ENCODE measurements at regions not wholly inside any gene's neighbourhood (a gene's known extent, or its start where the extent isn't known, plus 50 kb on each side); places are given as distances from the start of the nearest gene placed in this dataset.

DNA sequence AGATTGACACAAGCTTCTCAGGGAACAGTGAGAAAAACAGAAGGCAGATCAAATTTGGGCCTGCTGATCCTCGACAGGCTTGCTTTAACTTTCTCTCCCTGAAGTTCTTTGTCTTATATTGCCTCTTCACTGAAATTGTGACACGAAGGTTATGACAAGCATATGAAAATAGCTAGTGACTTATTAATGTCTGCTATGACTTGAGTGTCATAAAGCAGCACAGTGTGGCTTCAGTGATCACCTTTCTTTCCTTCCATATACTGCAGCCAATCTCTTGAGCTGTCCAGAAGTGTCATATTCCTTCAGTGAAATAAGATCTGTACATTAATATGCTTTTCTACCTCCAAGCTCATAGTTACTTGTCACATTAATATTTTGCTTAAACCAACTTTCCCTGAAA, 870.2 kb downstream of the C4orf33 start:
- POLR2A ChIA-PET, result no interaction called here
- Mint-ChIP-seq H3K27me3 (no peaks in the 10 kb centered on the region), H3K4me1 (no peaks in the 10 kb centered on the region), H3K9me3 (peaks cover 2 to 14% (median 4%) of the 10 kb centered on the region in 5 donors), H3K36me3 (no peaks in the 10 kb centered on the region), H3K27ac (no peak overlapping the region), H3K4me3 (no peak overlapping the region)
- Histone ChIP-seq H3K27ac (ENCODE audit: low read depth, low read length) (no peak overlapping the region), H3K9me3 (ENCODE audit: low read length) (no peaks in the 10 kb centered on the region), H3K27me3 (ENCODE audit: insufficient read depth, low read length, poor library complexity, severe bottlenecking) (no peaks in the 10 kb centered on the region), H3K4me1 (ENCODE audit: insufficient read depth, low read length) (no peaks in the 10 kb centered on the region), H3K36me3 (ENCODE audit: insufficient read depth, low read length) (no peaks in the 10 kb centered on the region), H3K4me3 (ENCODE audit: low read length) (no peak overlapping the region)
- no peak for DNase-seq
- CTCF ChIA-PET, result no interaction called here

DNA sequence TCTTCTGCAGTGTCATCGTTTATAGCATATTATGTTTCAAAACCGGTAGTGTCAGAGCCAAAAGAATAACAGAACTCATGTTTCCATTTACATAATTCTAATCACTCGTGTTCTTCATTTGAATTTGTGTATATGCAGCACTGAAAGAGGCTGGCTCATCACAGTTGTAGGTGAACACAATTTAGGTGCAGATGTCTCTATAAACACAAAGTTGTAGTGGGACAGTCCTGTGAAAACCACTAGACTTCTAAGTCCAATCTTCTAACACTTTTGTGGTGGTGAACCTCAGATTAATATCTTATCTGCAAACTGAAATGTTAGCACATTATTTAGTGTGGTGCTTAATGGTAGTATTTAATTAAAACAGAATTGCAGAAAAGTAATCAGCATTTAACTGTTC, 872.4 kb downstream of the C4orf33 start:
- Histone ChIP-seq H3K4me3 (ENCODE audit: low read length) (no peak overlapping the region), H3K27ac (ENCODE audit: low read depth, low read length) (no peak overlapping the region), H3K4me1 (ENCODE audit: insufficient read depth, low read length) (no peaks in the 10 kb centered on the region), H3K27me3 (ENCODE audit: insufficient read depth, low read length, poor library complexity, severe bottlenecking) (no peaks in the 10 kb centered on the region), H3K36me3 (ENCODE audit: insufficient read depth, low read length) (no peaks in the 10 kb centered on the region), H3K9me3 (ENCODE audit: low read length) (no peaks in the 10 kb centered on the region)
- ChIA-PET CTCF (no interaction called here), POLR2A (no interaction called here)
- Mint-ChIP-seq H3K4me3 (no peak overlapping the region), H3K27ac (no peak overlapping the region), H3K36me3 (no peaks in the 10 kb centered on the region), H3K27me3 (no peaks in the 10 kb centered on the region), H3K9me3 (peaks cover 2 to 29% (median 4%) of the 10 kb centered on the region in 5 donors), H3K4me1 (no peaks in the 10 kb centered on the region)
- no peak for DNase-seq

DNA sequence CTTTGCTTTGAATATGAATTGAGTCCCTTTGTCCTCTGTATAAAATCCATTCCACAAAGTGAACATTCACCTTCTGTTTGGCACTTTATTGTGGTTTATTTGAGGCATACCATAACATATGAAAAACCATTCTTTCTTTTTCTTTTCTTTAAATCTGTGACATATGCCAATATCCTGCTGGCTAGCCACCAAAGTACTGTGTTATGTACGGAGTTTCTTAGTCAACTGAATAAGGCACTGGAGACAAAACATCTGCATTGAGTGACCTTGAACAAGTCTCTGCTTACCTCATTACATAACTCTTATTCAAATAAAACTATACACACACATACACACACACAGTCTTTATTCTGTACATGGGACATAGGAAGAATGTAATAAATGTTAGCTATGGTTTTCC, 872.8 kb downstream of the C4orf33 start:
- Mint-ChIP-seq H3K27ac (no peak overlapping the region), H3K9me3 (peaks cover 2 to 29% (median 5%) of the 10 kb centered on the region in 5 donors), H3K4me1 (no peaks in the 10 kb centered on the region), H3K36me3 (no peaks in the 10 kb centered on the region), H3K27me3 (no peaks in the 10 kb centered on the region), H3K4me3 (no peak overlapping the region)
- H3K9me3 ChIP-seq (ENCODE audit: low read length), result no peaks in the 10 kb centered on the region
- H3K27me3 ChIP-seq (ENCODE audit: insufficient read depth, low read length, poor library complexity, severe bottlenecking), result no peaks in the 10 kb centered on the region
- no peak for DNase-seq
- H3K36me3 ChIP-seq (ENCODE audit: insufficient read depth, low read length), result no peaks in the 10 kb centered on the region
- H3K4me1 ChIP-seq (ENCODE audit: insufficient read depth, low read length), result no peaks in the 10 kb centered on the region
- no peak overlapping the region for H3K4me3 ChIP-seq (ENCODE audit: low read length)
- ChIA-PET CTCF (no interaction called here), POLR2A (no interaction called here)
- no peak overlapping the region for H3K27ac ChIP-seq (ENCODE audit: low read depth, low read length)

DNA sequence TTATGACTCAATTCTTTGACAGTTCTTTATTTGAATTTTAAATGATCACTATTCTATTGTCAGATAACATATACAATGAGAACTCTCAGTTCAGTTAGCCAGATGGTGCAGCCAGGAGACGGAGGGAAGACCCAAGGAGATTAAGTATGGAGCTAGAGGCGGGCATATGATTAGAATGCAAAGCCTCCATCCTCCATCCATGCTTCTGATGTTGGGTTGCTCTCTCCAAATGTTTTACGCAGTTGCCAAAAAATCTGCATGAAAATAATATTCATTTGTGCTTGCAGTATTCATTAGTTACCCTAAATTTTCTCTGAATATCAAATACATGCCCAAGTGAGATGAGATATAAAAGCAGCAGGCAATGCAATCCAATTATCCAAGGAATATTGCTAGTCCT, 874.8 kb downstream of the C4orf33 start:
- Histone ChIP-seq H3K27ac (ENCODE audit: low read depth, low read length) (no peak overlapping the region), H3K4me3 (ENCODE audit: low read length) (no peak overlapping the region), H3K36me3 (ENCODE audit: insufficient read depth, low read length) (no peaks in the 10 kb centered on the region), H3K27me3 (ENCODE audit: insufficient read depth, low read length, poor library complexity, severe bottlenecking) (no peaks in the 10 kb centered on the region), H3K4me1 (ENCODE audit: insufficient read depth, low read length) (no peaks in the 10 kb centered on the region), H3K9me3 (ENCODE audit: low read length) (no peaks in the 10 kb centered on the region)
- H3K27me3 Mint-ChIP-seq, result no peaks in the 10 kb centered on the region
- no peak for DNase-seq
- peaks cover 2 to 26% (median 4%) of the 10 kb centered on the region in 5 donors for H3K9me3 Mint-ChIP-seq
- CTCF ChIA-PET, result interaction anchor here (1.1 kb wide), 1 partner anchor 11 kb away, joined by 3 read pairs; no protein-coding TSS in a partner anchor
- no peaks in the 10 kb centered on the region for H3K4me1 Mint-ChIP-seq
- no peak overlapping the region for H3K4me3 Mint-ChIP-seq
- no peak overlapping the region for H3K27ac Mint-ChIP-seq
- POLR2A ChIA-PET, result no interaction called here
- H3K36me3 Mint-ChIP-seq, result no peaks in the 10 kb centered on the region

DNA sequence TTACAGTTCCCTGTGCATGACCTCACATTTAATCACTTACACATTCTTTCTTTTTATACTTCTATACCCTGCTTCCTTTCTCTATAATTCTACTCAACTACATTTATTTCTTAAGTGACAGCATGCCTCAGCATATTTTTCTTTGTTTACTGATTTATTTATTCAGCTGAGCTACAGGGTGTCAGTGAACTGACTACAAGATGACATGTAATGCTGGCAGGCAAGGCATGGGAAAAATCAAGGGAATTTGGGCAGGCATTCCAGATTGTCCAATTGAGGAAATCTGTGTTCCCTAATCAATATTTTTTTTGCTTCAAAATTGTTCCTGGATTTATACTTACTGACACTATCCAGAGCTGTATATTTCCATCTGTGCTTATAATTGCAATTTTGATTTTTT, 875.5 kb downstream of the C4orf33 start:
- CTCF ChIA-PET, result interaction anchor here (1.1 kb wide), 1 partner anchor 11 kb away, joined by 3 read pairs; no protein-coding TSS in a partner anchor
- Mint-ChIP-seq H3K27me3 (no peaks in the 10 kb centered on the region), H3K4me3 (no peak overlapping the region), H3K4me1 (no peaks in the 10 kb centered on the region), H3K36me3 (no peaks in the 10 kb centered on the region), H3K9me3 (peaks cover 2 to 22% (median 4%) of the 10 kb centered on the region in 5 donors), H3K27ac (no peak overlapping the region)
- no peaks in the 10 kb centered on the region for H3K9me3 ChIP-seq (ENCODE audit: low read length)
- no peak overlapping the region for H3K27ac ChIP-seq (ENCODE audit: low read depth, low read length)
- H3K27me3 ChIP-seq (ENCODE audit: insufficient read depth, low read length, poor library complexity, severe bottlenecking), result no peaks in the 10 kb centered on the region
- no peak for DNase-seq
- H3K4me1 ChIP-seq (ENCODE audit: insufficient read depth, low read length), result no peaks in the 10 kb centered on the region
- POLR2A ChIA-PET, result no interaction called here
- H3K4me3 ChIP-seq (ENCODE audit: low read length), result no peak overlapping the region
- no peaks in the 10 kb centered on the region for H3K36me3 ChIP-seq (ENCODE audit: insufficient read depth, low read length)

DNA sequence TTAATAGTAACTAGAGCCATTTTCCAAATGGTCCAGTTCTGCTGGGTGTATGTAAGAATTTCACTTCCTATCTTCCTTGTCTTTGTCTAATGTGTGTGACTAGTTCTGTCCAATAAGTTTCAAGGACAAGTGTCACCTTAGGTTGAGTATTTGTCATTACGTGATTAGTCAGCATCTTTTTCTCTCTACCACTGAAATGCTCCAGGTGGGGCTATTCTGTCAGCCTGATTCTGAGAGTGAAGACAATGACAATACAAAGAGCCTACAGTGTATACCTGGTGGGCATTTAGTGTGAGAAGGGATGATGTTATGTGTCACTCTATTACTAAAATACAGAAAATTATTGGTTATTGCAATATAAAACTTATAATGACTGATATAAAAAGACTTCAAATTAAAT, 876.3 kb downstream of the C4orf33 start:
- H3K27ac Mint-ChIP-seq, result no peak overlapping the region
- POLR2A ChIA-PET, result no interaction called here

DNA sequence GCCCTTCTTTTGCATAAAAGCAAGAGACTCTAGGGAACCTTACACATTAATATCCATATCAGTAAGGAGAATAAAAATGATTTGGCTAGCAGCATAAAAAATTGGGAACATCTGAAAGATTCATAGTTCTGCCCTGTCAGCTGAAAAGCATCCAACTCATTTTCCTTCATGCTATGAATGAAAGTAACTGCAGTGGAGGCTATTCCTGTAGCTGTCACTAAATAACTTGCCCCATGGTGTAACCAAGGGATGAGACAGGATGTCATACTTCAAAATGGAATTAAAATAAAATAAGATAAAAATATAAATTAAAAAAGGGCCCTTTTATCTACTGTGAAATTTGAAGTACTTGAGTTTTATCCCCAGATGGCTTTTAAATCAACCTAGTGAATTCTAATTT, 878.8 kb downstream of the C4orf33 start:
- ChIA-PET CTCF (no interaction called here), POLR2A (no interaction called here)
- H3K4me3 ChIP-seq (ENCODE audit: low read length), result no peak overlapping the region
- DNase-seq, result no peak
- no peaks in the 10 kb centered on the region for H3K9me3 ChIP-seq (ENCODE audit: low read length)
- no peaks in the 10 kb centered on the region for H3K27me3 ChIP-seq (ENCODE audit: insufficient read depth, low read length, poor library complexity, severe bottlenecking)
- Mint-ChIP-seq H3K4me3 (no peak overlapping the region), H3K9me3 (peaks cover 0 to 15% (median 6%) of the 10 kb centered on the region in 5 donors), H3K36me3 (no peaks in the 10 kb centered on the region), H3K27me3 (no peaks in the 10 kb centered on the region), H3K4me1 (no peaks in the 10 kb centered on the region), H3K27ac (no peak overlapping the region)
- no peak overlapping the region for H3K27ac ChIP-seq (ENCODE audit: low read depth, low read length)
- H3K36me3 ChIP-seq (ENCODE audit: insufficient read depth, low read length), result no peaks in the 10 kb centered on the region
- H3K4me1 ChIP-seq (ENCODE audit: insufficient read depth, low read length), result no peaks in the 10 kb centered on the region

More for the DNA sequence above, 876.3 kb downstream of the C4orf33 start:
- Histone ChIP-seq H3K27me3 (ENCODE audit: insufficient read depth, low read length, poor library complexity, severe bottlenecking) (no peaks in the 10 kb centered on the region), H3K4me1 (ENCODE audit: insufficient read depth, low read length) (no peaks in the 10 kb centered on the region), H3K27ac (ENCODE audit: low read depth, low read length) (no peak overlapping the region), H3K36me3 (ENCODE audit: insufficient read depth, low read length) (no peaks in the 10 kb centered on the region), H3K9me3 (ENCODE audit: low read length) (no peaks in the 10 kb centered on the region), H3K4me3 (ENCODE audit: low read length) (no peak overlapping the region)
- CTCF ChIA-PET, result no interaction called here
- Mint-ChIP-seq H3K4me1 (no peaks in the 10 kb centered on the region), H3K27me3 (no peaks in the 10 kb centered on the region), H3K36me3 (no peaks in the 10 kb centered on the region), H3K4me3 (no peak overlapping the region), H3K9me3 (peaks cover 2 to 18% (median 4%) of the 10 kb centered on the region in 5 donors)
- DNase-seq, result no peak

DNA sequence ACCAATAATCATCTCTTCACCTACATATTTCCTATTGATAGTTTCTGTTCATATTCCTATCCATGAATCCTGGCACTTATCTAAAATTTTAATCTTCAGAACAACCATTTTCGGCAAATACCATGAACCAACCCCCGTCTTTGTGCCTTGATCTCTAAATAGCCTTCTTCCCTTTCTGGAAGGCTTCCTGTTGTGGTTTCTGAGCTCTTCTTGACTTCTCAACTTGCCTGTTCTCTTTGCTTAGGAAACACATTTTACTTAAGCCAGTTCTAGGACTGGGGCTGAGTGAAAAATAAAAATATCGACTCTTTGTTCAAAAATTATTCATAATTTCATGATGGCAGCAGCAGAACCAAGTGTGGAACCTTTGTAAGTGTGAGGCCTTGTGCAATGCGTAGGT, 882.4 kb downstream of the C4orf33 start:
- no peaks in the 10 kb centered on the region for H3K9me3 ChIP-seq (ENCODE audit: low read length)
- H3K27ac ChIP-seq (ENCODE audit: low read depth, low read length), result no peak overlapping the region
- no peaks in the 10 kb centered on the region for H3K27me3 ChIP-seq (ENCODE audit: insufficient read depth, low read length, poor library complexity, severe bottlenecking)
- DNase-seq, result no peak
- Mint-ChIP-seq H3K27me3 (no peaks in the 10 kb centered on the region), H3K9me3 (peaks cover 0 to 6% (median 0%) of the 10 kb centered on the region in 5 donors), H3K4me1 (no peaks in the 10 kb centered on the region), H3K36me3 (no peaks in the 10 kb centered on the region), H3K27ac (no peak overlapping the region), H3K4me3 (no peak overlapping the region)
- no peaks in the 10 kb centered on the region for H3K36me3 ChIP-seq (ENCODE audit: insufficient read depth, low read length)
- ChIA-PET POLR2A (no interaction called here), CTCF (no interaction called here)
- no peak overlapping the region for H3K4me3 ChIP-seq (ENCODE audit: low read length)
- H3K4me1 ChIP-seq (ENCODE audit: insufficient read depth, low read length), result no peaks in the 10 kb centered on the region

DNA sequence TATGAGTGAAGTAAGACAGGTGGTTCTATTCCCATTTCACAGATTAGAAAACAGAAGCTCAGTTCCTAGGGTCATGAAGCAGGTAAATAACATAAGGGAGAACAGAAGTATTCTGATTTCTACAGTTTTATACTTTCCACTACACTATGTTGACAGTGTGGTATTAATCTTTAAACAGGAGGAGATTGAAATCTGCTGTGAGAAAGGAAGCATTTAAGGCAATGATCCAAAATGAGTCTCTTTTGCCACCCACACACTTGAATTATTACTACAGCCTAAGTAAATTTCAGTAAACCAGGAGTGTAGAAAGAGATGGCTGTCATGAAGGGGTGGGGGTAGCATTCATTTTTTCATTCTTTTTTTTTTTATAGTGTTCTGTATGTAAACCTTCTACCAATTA, 893.0 kb downstream of the C4orf33 start:
- H3K9me3 ChIP-seq (ENCODE audit: low read length), result no peaks in the 10 kb centered on the region
- ChIA-PET POLR2A (no interaction called here), CTCF (no interaction called here)
- DNase-seq, result no peak
- peaks cover 2 to 18% (median 5%) of the 10 kb centered on the region in 5 donors for H3K9me3 Mint-ChIP-seq
- no peaks in the 10 kb centered on the region for H3K36me3 ChIP-seq (ENCODE audit: insufficient read depth, low read length)
- no peak overlapping the region for H3K4me3 Mint-ChIP-seq
- H3K4me1 Mint-ChIP-seq, result no peaks in the 10 kb centered on the region
- no peaks in the 10 kb centered on the region for H3K4me1 ChIP-seq (ENCODE audit: insufficient read depth, low read length)
- H3K4me3 ChIP-seq (ENCODE audit: low read length), result no peak overlapping the region
- no peaks in the 10 kb centered on the region for H3K27me3 ChIP-seq (ENCODE audit: insufficient read depth, low read length, poor library complexity, severe bottlenecking)
- H3K27ac Mint-ChIP-seq, result no peak overlapping the region
- H3K27ac ChIP-seq (ENCODE audit: low read depth, low read length), result no peak overlapping the region
- H3K27me3 Mint-ChIP-seq, result no peaks in the 10 kb centered on the region
- no peaks in the 10 kb centered on the region for H3K36me3 Mint-ChIP-seq

Measured in CD8-positive, alpha-beta memory T cell (primary cell).